Esophagus muscularis mucosa (tissue), 3 donors: ENCODE measurements at regions not wholly inside any gene's neighbourhood (a gene's known extent, or its start where the extent isn't known, plus 50 kb on each side); places are given as distances from the start of the nearest gene placed in this dataset.

Source experiments
- CTCF ChIP-seq, 3 experiments: fragments of 200-600 bp in 2 of 3; fragments of 450-650 bp in 1 of 3; sonication (generic) in 2 of 3; IDR thresholded peaks; one replicate each; pipeline ENCODE4 v1.5.1; 2017 to 2019; ENCODE audit warnings: antibody characterized with exemption in 3 of 3, mild to moderate bottlenecking in 2 of 3, moderate library complexity in 1 of 3
- POLR2A ChIP-seq: fragments of 450-650 bp; IDR thresholded peaks from one replicate; pipeline ENCODE4 v1.6.1; 2017; ENCODE audit warnings: antibody characterized with exemption, moderate library complexity, mild to moderate bottlenecking, low read depth

GRCh38 chr19:56987184-56987583 is 132.6 kb upstream of the USP29 start:
- TF ChIP-seq POLR2A (no peak), CTCF (IDR thresholded peaks at IDR 0.05) (no peak)
